Stimulated activated CD8-positive, alpha-beta memory T cell treated with anti-CD3 and anti-CD28 coated beads, Interleukin-4, amount 100 ng/mL, for 4 hours (primary cell): ENCODE measurements at regions not wholly inside any gene's neighbourhood (a gene's known extent, or its start where the extent isn't known, plus 50 kb on each side); places are given as distances from the start of the nearest gene placed in this dataset.
"Not testable (repeated sequence)": the region's sequence is repeated elsewhere in the genome, so short reads cannot be mapped to it uniquely, and the experiment has no call there.

ENCODE experiments used
- DNase-seq, 2 donors: peaks; one replicate each; pipeline ENCODE4 v3.0.0-alpha.2; 2020; ENCODE audit warnings: low read depth in 2 of 2, low spot score in 1 of 2

DNA sequence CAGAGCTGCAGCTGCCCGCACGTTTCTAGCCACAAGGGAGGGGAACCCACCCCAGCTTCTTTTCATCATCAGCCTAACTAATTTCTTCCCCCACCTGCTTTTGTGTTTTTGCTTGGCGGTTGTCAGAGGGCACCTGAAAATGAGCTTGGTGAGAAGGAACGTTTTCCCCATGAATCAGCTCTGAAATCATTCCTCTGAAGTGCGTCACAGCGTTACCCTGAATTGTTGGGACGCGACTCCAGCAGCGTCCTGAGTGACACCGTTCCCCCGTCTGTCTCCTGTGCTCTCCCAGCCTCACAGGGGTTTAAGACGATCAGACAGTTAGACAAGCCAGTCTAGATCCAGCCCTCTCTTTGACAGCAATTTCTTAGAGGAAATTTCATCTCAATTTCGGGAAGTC, 722.9 kb upstream of the EEF2KMT start:
- DNase-seq = no peak

DNA sequence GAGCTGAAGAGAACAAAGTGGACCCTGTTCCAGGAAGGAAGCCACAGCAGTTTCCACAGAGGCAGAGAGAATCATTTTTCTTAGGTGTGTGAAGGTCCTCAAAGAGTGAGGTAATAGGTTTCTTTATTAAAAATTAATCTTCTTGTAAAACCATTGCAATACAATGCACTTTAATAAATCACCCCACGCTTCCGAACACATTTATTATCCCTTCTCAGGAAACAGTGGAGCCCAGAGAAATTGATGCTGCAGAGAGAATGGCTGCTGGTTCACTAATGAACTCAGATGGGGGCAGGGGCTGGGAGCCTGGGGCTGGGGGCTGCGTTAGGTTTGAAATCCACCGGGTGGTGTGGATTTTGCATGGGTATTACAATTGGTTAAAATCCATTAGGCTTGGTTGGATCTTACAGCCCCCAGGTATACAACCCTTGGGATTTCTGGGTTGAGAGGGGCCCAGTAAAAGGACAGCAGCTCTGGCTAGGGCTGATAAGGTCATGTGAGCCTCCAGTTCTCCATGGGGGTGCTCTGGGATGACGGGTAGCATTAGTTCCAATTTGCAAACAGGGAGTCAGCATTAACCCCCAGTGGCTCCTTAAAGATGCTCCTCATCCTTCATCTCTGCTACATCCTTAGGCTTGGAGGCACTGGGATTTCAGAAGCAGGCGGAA, 718.1 kb upstream of the EEF2KMT start:
- no peak for DNase-seq

DNA sequence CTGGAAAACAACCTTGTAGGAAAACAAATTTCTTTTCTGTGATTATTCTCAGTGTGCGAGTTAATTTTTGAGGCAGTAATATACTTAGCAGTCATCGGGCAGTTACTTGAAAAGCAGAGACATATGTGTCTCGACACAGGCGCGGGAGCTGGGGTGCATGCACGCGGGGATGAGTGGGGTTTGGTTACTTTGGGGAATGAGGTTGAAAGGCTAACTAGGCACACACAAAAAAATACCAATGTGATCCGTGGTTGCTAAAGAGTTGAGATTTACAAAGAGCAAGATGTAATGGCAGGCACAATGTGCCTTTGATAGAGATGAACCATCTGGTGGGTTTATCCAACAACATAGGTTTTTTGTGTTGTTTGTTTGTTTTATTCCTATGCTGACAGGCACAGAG, 703.8 kb upstream of the EEF2KMT start:
- DNase-seq = no peak

DNA sequence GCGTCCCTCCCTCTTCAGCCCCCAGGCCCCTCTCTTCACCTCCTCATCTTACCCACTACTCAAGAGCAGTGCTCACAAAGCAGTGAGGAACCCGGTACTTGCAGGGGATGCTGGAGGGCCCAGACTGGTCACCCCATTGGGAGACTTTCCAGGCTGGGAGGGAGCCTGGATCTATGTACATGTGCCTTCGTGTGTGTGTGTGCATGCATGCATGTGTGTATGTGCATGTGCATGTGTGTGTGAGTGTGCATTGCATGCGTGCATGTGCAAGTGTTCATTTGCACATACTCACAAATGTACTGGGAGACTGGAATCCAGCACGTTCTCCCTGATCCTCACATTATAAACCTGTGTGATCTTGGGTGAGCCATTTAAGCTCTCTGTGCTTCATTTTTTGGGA, 696.0 kb upstream of the EEF2KMT start:
- DNase-seq = no peak

DNA sequence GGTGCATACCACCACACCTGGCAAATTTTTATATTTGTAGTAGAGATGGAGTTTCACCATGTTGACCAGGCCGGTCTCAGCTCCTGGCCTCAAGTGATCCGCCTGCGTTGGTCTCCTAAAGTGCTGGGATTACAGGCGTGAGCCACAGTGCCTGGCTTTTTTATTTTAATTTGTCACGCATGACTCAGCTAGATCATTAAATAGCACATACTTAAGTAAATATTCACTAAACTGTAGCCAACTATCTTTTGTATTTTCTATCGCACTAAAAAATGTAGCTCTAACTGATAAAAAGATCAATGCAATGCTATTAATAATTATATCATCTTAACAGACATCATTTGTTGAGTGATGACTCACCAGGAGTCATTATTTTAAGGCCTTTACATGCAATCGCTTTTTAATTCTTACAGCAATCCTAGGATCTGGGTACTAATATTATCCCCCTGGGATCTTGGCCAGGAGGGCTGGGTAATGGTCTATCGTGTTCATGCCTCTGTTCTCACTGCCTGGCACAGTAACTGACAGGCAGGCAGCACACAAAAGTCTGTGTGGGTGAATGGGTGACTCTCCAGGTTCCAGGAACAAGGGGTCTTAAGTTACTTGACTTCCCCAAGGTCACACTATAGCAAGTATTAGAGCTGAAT, 693.5 kb upstream of the EEF2KMT start:
- no peak for DNase-seq

DNA sequence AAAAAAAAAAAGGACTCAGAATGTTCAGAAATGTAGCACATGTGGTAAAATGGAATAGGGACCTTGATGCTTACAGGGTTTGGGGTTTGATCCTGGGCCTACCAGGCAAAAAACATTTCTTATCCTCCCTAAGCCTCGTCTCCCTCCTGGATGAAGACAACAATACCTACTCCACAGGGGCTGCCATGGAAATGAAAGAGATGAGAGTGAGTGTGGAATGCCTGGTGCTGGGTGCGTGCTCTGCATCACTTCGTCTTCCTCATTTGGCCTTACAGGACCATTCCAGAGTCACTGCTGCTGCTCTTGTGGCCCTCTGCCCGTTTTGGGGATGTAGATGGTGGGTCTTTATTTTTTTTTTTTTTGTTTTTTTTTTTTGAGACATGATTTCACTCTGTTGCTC, 692.9 kb upstream of the EEF2KMT start:
- DNase-seq = no peak

DNA sequence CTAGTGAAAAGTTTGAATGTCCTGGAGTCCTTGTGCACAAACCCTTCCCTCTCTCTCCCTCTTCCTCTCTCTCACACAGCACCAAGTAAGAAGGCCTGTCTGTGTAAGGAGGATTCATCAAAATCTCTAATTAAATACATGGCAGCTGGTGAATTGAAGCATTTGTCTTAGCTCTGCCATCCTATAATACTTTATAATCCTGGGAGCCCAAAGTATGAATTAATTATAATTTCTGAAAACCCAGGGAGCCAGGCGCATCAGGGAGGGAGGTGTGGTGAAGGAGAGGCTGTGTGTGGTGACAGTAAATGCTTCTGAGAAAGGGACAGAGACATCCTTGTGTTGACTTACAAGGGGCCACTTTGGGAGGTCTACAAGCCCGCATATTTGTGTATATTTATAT, 691.4 kb upstream of the EEF2KMT start:
- no peak for DNase-seq

DNA sequence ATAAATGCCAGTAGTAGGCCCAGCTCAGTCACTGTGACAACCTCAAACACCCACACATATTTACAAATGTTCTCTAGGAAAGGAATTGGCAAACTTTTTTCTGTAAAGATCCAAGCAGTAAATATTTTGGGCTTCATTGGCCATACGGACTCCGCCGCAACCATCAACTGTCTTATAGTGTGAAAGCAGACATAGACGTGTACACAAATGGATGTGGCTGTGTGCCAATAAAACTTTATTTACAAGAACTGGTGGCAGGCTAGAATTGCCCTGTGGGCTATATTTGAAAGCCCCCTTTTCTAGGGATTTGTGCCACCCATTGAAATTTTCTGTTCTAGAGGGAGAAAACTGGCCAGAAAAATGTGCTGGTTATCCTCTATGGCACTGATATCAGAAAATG, 683.8 kb upstream of the EEF2KMT start:
- DNase-seq = no peak

DNA sequence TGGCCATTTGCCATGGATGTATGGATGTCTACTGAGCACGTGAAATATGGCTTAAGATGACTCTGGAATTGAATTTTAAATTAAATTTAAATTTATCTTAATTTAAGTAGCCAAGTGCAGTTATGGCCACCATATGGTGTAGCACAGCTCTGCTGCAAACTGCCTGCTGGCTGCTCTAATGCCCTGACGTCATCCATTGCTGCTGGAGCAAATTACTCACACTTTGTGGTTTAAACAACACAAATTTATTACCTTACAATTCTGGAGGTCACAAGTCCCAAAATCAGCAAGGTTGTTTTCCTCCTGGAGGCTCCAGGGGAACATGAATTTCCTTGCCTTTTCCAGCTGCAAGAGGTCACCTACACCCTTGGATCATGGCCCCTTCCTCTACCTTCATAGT, 679.3 kb upstream of the EEF2KMT start:
- DNase-seq = no peak

DNA sequence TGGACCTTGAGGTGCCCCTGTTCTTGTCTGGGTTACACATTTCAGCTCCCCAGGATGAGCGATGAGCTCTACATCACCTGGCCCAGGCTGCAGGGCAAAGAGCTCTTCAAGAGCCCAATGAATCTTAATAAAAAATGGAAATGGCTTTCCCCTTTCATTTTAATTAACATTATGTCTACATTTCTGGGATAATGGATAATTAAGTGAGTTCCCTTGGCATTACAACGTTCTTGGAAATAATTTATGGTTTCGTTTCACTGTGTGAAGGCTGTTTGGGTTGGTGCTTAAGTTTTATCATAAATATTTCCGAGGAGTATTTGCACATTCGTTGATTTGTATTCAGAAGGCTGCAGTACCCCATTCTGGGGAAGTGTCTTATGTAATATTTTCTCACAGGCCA, 678.3 kb upstream of the EEF2KMT start:
- no peak for DNase-seq

DNA sequence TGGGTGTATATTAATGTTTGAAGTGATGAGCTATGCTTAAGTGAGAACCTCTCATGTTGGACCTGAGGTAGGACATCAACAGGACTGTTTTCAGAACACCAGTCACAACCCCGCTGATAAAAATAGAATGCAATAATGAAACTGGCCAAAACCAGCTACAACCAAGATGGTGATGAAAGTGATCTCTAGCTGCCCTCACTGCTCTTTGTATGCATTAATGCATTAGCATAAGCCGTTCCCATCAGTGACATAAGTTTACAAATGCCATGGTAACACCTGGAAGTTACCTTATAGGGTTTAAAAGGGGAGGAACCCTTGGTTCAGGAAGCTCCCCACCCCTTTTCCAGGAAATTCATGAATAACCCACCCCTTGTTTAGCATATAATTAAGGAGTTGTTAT, 672.5 kb upstream of the EEF2KMT start:
- no peak for DNase-seq

DNA sequence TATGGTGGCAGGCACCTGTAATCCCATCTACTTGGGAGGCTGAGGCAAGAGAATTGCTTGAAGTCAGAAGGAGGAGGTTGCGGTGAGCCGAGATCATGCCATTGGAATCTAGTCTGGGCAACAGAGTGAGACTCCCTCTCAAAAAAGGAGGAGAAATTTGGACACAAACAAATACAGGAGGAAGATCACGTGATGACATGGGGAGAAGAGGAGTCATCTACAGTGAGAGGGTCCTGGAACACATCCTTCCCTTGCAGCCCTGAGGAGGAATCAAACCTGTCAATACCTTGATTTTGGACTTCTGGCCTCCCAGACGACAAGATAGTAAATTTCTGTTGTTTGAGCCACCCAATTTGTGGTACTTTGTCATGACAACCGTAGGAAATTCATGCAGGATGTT, 671.9 kb upstream of the EEF2KMT start:
- DNase-seq = no peak

DNA sequence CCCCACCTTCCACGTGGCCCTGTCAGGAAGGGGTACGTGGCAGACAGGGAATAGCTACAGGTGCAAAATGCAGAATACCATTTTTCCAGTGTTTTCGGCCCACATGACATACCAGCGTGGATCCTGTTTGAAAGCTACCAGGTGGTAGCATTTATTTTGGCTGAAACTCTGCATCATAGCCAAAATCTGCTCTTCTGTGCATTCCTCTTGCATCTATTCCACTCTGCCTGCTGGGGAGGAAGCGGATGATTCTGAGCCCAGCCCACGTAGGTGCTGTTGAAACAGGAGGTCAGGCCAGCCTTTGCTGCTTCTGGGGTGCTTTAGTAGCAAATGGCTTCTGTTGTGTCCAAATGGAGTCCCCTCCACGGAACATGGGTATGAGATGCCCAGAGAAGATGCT, 670.9 kb upstream of the EEF2KMT start:
- DNase-seq = no peak

DNA sequence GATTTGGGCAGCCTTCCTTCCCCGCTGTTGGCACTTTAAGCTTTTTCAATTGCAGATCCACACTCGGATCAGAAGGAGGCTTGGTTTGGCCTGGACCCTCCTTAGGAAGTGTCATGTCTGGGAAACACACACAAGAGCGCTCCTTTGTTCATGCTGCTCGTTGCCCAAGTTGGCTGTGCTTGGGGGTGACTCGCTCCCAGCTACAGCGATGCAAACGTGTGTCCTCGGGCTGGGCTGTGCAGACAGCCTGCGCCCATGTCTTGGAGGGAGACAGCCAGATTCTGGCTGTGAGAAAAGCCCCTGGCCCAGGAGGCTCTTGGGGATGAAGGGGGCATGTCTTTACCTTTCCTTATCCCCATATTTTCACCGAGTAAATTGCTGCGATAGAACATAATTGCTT, 665.6 kb upstream of the EEF2KMT start:
- DNase-seq = no peak

DNA sequence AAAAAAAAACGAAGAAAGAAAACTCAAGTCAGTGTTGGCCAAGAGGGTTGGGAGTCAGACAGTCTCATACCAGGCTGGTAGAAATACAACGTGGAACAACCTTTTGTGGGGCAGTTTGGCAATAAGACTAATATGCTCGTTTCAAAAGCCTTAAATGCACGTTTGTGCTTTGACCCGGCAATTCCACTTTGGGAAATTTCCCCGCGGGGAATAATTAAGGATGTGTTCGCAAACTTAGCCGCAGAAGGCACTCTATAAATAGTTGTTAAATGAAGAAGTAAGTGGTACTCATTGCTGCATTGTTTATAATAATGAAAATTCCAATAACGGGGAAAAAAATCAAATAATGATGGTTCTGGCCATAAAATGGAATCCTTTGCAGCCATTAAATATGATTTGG, 664.8 kb upstream of the EEF2KMT start:
- DNase-seq = no peak

DNA sequence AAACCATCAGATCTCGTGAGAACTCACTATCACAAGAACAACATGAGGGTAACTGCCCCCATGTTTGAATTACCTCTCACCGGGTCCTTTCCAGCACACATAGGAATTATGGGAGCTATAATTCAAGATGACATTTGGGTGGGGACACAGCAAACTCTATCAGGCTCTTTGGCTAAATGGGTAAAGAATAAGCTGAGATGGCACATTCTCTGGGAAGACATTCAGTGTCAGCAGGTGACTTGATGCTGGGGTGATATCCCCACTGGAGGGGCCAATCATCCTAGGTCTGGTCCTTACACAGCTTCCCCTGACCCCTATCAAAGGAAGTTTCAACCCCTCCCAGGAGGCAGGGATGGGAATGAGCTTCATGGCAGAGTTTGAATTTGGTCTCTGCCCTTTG, 664.0 kb upstream of the EEF2KMT start:
- no peak for DNase-seq

DNA sequence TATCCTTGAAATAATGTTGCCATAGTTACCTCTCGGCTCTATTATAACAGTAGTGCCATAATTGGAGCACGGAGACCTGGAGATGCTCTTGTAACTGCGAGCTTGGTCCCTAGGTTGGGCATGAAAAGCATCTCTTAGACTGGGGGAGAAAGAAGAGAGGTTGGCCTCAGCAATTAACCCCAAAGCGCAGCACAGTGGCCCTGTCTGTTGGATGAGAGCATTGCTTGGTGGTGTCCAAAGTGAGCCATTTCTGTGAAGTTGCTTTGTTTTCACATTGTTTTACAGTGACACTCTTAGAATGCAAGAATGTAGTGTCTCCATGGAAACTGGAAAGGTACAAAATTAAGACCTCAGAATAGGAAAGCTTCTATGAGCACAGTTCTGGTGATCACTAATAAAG, 660.7 kb upstream of the EEF2KMT start:
- DNase-seq = no peak

DNA sequence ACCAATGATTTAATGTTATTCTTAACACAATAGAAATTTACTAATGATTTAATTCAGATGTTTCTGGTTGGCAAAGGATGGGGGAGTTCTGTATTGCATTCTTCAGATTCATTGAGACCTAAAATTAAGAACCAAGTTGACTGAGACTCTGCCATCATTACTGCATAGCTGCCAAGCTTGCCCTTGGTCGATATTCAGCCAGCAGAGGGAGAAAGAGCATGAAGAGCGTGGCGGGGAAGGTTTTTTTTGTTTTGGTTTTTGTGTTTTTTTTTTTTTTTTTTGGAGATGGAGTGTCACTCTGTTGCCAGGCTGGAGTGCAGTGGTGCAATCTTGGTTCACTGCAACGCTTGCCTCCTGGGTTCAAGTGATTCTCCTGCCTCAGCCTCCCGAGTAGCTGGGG, 659.4 kb upstream of the EEF2KMT start:
- DNase-seq = no peak

DNA sequence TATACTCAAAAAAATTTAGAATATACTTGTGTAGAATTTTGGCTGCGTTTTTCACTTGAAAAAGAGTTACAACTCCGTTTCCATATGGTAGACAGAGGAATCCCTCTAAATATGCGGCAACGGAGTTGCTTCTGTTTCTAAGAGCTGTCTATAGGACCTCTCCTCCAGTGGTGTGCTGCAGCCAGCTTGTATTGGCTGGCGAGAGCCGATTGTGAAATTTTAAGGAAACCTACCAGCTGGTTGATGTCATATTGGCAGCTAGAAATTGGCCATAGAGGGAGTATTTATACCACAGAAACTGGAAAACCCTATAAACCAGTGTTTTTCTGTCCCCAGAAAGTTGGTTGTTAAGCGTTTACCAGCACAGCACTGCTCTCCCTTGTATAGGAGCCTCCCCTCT, 655.8 kb upstream of the EEF2KMT start:
- no peak for DNase-seq

DNA sequence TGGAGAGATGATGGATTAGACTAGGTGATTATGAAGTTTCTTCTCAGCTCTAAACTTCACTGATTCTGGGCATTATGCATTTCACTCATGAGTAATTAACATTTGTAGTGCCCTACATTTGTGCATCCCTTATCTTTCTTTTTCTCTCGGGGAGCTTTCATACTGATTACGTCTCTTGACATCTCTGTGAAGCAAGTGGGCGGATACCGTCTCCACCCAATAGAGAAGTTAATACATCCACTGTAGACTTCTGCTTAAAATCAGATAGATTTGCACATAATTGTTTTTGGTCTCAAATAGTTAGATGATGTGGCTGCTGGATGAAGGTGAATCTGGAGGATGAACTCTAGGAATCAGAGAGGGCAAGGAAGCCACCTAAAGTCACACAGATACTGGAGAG, 653.6 kb upstream of the EEF2KMT start:
- no peak for DNase-seq

DNA sequence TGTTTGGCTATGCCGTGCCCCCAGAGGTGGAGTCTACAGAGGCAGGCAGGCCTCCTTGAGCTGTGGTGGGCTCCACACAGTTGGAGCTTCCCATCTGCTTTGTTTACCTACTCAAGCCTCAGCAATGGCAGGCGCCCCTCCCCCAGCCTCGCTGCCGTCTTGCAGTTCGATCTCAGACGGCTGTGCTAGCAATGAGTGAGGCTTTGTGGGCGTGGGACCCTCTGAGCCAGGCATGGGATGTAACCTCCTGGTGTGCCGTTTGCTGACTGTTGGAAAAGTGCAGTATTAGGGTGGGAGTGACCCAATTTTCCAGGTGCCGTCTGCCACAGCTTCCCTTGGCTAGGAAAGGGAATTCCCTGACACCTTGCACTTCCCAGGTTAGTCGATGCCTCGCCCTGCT, 652.8 kb upstream of the EEF2KMT start:
- DNase-seq = not testable (repeated sequence)

DNA sequence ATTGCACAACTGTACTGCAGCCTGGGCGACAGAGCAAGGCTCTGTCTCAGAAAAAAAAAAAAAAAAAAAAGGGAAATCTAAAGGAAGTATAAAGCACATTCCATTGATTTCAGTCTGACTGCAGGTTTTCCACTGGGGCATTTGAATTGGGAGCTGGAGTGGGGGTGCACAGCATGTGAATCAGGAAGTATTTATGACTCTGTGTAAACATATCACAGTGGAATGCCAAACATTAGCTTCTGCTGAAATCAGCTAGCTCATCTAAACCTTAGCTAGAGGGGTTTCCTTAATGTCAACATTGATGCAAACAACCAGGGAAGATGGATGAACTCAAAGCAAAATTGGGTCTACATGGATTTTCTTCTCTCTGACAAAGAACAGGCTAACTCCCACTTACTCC, 641.0 kb upstream of the EEF2KMT start:
- DNase-seq = no peak

DNA sequence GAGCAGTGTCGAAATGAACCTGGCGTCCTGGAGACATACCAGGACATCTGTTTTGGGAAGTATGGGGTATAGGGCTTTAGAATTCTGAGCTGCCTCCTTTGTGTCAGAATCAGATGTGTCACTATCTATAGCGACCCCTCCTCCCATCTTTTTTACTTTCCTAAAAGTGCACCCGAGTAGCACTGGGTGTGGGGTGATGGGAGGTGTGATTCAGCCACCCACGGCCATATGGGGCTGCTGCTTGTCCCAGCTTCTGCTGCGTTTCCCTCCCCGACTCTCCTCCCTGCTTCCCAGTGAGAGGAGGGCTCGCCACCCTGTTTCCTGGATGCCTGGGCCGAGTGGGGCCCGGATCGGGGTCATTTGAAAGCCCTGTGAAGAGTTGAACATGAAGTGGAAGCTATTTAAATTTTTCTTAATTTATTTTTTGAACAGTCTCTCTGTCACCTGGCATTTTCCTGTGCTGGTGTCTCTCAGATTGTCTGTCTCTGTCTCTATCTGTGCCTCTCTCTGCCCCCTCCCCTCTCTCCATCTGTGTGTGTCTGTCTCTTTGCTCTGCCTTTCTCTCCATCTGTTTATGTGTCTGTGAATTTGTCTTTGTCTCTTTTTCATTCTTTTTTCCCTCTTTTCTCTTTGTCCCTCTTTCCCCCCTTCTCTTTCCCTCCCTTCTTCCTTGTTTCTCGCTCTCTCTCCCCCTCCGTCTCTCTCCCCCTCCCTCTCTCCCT, 638.8 kb upstream of the EEF2KMT start:
- DNase-seq = no peak
